ENCODE measurements at regions not wholly inside any gene's neighbourhood (a gene's known extent, or its start where the extent isn't known, plus 50 kb on each side); places are given as distances from the start of the nearest gene placed in this dataset.

DNA sequence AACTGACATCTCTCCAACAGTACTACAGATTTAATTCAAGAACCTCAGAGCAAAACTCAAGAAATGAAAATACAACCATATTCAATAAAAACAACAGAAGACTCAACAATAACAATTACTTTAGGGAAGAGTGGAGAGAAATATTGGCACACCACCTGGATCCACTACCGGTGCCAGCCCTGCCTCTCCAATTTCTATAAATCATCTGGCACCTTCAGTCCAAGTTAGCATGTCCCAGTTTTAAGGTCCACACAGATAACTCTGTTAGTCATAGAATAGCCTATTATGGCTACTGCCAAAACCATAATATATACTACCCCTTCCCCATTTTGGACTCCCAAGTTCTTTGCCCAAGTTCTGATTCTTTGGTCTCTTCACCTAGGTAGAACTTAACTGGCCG is 69.9 kb upstream of the PSMA6 start:
- FAIRE-seq (no peak), DNase-seq (ENCODE audit: low spot score) (no peak)

DNA sequence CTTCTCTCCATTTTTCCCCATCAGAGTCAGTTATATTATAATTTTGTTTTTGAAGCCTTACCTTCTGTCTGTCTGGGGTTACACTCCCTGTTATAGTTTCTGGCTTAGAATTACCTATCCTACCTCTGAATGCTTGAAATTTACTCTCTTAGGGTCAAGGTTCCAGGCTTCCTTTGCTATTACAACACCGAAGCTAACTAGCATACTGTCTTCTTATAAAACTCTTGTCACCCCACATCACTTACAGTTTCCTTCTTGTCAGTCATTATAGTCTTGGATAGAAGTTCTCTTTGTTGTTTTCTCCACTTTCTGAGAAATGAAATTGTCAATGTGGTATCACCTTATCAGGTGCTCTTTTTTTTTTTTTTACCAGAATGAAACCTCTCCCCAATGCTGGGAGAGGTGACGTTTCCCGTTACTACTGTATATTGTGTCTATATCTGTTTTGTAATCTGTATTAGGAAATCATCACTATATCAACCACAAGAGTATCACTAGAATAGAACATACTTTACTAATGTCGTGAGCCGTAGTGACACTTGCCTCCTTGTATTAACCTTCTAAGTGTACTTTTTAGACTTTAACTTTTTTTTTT is 69.2 kb upstream of the PSMA6 start:
- FAIRE-seq (no peak), DNase-seq (ENCODE audit: low spot score) (no peak)

GRCh38 chr14:35223927-35224326 is 68.3 kb upstream of the PSMA6 start:
- DNase-seq (ENCODE audit: low spot score) = no peak
- FAIRE-seq = no peak

- FAIRE-seq = no peak
- no peak for DNase-seq (ENCODE audit: low spot score)
These were observed 67.6 kb upstream of the PSMA6 start for GRCh38 chr14:35224615-35225014.

GRCh38 chr14:35229084-35229791 is 62.9 kb upstream of the PSMA6 start:
- DNase-seq (ENCODE audit: low spot score) (peak; percentile 8), FAIRE-seq (no peak)

DNA sequence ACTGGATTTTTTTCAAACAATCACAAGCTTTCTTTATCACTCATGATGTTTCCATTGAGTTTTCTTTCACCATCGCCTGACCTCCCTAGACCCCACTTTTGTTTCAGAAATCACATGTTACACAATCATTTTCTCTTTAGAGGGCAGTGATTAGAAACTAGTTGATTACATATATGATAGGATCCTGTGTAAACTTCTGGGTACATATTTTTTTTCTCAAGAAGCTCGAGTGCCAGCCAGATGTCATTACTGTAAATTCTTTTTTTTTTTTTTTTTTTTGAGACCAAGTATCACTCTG is 62.4 kb upstream of the PSMA6 start:
- FAIRE-seq (no peak), DNase-seq (ENCODE audit: low spot score) (no peak)

GRCh38 chr14:35231207-35231760 is 60.9 kb upstream of the PSMA6 start:
- DNase-seq (ENCODE audit: low spot score) (no peak), FAIRE-seq (no peak)

GRCh38 chr14:35234012-35234805 is 58.0 kb upstream of the PSMA6 start:
- FAIRE-seq = no peak
- DNase-seq (ENCODE audit: low spot score) = no peak

DNA sequence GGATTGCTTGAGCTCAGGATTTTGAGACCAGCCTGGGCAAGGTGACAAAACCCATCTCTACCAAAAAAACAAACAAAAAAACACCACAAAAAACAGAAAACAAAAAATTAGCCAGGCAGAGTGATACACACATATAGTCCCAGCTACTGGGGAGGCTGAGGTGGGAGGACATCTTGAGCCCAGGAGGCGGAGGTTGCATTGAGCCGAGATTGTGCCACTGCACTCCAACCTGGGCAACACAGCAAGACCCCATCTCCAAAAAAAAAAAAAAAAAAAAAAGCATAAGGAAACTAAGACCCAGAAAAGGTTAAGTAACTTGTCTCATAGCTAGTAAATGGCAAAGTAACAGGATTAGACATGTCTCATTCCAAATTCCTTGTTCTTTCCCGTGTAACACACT is 56.3 kb upstream of the PSMA6 start:
- FAIRE-seq (no peak), DNase-seq (ENCODE audit: low spot score) (no peak)

DNA sequence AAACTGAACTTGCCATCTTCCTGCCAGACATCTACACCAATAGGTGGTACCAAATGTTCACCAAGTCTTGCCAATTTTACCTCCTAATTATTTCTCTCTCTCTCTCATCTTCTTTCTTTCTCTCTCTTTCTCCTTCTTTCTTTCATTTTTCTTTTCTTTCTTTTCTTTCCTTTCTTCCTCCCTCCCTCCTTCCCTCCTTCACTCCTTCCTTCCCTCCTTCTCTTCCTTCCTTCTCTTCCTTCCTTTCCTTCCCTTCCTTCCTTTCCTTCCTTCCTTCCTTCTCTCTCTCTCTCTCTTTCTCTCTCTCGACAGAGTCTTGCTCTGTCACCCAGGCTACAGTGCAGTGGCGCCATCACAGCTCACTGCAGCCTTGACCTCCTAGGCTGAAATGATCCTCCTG is 55.4 kb upstream of the PSMA6 start:
- FAIRE-seq (no peak), DNase-seq (ENCODE audit: low spot score) (no peak)

GRCh38 chr14:35240231-35240630 is 52.0 kb upstream of the PSMA6 start:
- no peak for DNase-seq (ENCODE audit: low spot score)
- no peak for FAIRE-seq
